NCI-H1105 (cell line): ENCODE measurements at regions not wholly inside any gene's neighbourhood (a gene's known extent, or its start where the extent isn't known, plus 50 kb on each side); places are given as distances from the start of the nearest gene placed in this dataset.

Experiments used
- DNase-seq: peaks from one replicate; lab custom pipeline; 2025; lab: John Stamatoyannopoulos, UW

GRCh38 chr17:65365169-65365568 is 196.3 kb downstream of the AXIN2 start:
- DNase-seq, result no peak

GRCh38 chr17:65364438-65364837 is 197.0 kb downstream of the AXIN2 start:
- no peak for DNase-seq

DNA sequence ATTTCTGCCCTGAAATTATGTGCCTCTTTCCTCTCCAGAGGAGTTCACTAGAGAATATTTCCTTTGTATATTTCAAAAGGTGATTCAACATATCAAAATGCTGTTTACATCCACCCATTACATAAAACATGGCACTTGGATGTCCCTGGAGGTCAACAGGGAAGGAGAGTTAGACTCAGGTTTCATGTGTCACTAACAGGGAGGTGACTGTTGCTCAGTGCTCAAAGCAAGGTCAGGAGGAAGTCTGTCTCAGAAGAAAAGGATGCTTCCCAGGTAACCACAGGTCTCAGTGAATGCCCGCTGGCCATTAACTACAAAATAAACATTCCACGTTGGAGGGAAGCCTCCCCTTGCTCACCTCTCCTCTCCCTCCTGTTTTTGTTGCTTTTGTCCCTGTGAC is 198.6 kb downstream of the AXIN2 start:
- DNase-seq, result no peak

GRCh38 chr17:65360961-65361552 is 200.4 kb downstream of the AXIN2 start:
- no peak for DNase-seq

DNA sequence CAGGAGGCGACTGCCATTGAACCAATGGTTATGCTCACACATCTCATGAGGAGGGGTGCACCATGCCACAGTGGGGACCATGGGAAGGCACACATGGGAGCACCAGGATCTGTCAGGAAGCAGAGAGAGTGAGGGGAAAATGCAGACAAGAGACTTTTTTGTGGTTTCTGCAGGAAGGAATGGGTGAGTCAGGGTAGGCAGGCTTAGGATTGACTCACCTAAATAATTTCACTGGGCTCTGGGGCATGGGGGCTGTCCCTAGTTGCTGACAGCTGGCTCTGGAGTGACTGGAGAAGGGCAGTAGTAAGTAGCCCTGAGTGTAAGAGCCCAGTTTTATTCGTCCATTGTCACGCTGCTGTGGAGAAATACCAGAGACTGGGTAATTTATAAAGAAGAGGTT is 202.4 kb downstream of the AXIN2 start:
- no peak for DNase-seq

DNA sequence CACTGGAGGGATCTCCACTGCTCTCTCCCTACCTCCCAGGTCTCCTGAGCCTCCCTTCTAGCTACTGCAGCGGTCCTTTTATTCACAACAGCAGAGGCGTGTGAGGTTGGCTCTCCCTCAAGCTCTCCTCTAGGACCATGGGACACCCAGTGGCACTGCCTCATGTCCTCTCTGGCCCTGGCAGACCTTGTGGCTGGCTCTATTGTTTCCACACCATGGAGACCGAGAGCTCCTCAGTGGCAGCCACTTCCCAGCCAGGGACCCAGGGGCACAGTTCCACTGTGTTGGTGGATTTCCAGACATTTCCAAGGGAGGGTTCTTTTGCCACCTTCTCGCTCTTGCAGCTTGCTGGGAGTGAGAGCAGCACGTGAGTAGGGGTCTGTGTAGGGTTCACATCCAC is 204.9 kb downstream of the AXIN2 start:
- no peak for DNase-seq

DNA sequence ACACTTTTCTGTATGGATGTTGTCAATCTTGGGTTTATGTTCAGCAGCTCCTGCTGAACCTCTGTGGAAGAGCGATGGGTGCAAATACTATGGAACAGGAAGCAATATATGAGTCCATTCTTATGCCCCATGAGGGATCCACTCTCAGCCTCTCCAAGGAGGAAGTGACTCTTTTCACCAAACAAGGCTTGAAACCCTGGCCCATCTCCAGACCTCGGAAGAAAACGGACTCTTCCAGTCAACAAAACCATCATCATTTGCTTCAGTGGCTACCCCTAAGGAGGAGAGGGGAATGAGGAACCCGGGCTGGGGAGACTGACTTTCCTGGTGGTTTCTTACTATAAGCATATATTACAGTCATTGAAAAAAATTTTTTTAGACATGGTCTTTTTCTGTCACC is 206.2 kb downstream of the AXIN2 start:
- DNase-seq, result no peak

DNA sequence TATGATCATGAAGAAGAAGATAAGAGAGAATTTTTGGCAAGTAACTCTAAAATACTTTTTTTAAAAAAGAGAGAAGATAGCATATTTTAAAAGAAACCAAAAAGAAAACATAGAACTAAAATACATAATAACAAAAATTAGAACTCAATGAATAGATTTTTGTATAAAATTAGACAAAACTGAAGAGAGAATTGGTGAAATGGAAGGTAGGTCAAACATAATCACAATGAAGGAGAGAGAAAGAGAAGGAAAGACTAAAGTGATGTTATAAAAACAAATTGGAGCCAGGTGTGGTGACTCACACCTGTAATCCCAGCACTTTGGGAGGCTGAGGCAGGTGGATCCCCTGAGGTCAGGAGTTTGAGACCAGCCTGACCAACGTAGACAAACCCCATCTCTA is 211.5 kb downstream of the AXIN2 start:
- no peak for DNase-seq

GRCh38 chr17:65346166-65346565 is 209.0 kb downstream of the RGS9 start:
- DNase-seq, result no peak

- no peak for DNase-seq
Observed at GRCh38 chr17:65345261-65346005, 208.3 kb downstream of the RGS9 start.

GRCh38 chr17:65340401-65340800 is 203.2 kb downstream of the RGS9 start:
- DNase-seq, result no peak

- DNase-seq, result no peak
Observed at GRCh38 chr17:65334406-65334805, 197.2 kb downstream of the RGS9 start.

GRCh38 chr17:65332779-65333178 is 195.6 kb downstream of the RGS9 start:
- DNase-seq, result no peak

DNA sequence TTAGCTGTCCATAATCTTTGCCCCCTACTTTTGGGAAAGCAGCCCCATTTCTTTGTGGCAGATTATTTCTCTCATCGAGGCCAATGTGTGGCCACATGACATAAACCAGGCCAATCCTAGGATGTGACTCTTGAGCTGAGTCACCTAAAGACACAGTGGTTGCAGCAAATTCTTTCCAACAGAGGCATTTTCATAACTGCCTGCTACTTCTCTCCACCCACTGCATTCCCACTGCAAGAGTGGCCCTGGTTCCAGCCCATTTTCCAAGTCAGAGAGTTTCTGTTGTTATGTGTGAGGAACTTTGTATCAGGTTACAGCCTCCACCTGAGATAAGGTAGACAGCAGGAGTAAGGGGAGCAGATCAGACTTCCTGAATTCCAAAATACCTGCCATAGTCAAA is 195.2 kb downstream of the RGS9 start:
- DNase-seq, result no peak

DNA sequence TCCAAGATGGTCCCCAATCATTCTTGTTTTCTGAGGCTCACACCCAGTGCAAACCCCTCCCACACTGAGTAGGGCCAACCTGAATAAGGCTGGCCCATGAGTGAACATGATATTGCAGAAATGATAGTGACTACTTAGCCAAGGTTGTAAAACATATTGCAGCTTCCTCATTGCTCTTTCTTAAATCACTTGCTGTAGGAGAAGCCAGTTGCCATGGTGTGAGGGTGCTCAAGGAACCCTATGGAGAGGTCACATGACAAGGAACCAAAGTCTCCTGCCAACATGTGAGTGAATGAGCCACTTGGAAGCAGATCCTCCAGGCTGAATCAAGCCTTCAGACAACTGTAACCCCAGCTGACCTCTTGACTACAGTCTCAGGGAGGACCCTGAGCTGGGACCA is 191.4 kb downstream of the RGS9 start:
- no peak for DNase-seq

DNA sequence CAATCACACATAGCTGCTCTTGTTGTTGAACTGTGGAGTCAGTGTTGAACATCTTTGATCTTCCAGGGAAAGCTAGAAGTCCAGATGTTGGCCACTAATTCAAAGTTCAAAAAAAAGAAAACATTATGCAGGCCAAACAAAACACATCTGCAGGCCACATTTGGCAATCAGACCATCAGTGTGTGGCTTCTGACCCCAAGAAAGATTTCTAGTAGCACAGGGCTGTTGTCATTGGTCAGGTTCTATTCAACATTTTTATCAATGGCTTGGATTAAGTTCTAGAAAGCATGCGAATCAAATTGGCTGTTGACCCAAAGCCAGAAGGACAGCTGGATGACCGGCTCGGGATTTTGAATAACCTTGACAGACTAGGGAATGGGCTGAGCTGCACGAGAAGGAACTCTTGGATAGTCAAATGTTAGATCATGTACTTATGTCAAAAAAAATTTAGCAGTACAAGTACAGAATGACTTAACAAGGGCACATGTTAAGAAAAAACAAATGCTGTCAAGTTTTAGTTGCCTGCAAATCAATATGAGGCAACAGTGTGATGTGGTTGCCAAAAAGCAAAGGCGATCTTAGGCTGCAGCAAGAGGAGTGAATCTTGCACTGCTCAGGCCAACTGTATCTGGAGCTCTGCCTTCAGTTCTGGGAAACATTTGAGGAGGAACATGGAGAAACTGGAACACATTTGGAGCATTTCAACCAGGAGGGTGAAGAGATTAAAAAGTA is 187.6 kb downstream of the RGS9 start:
- DNase-seq, result no peak

DNA sequence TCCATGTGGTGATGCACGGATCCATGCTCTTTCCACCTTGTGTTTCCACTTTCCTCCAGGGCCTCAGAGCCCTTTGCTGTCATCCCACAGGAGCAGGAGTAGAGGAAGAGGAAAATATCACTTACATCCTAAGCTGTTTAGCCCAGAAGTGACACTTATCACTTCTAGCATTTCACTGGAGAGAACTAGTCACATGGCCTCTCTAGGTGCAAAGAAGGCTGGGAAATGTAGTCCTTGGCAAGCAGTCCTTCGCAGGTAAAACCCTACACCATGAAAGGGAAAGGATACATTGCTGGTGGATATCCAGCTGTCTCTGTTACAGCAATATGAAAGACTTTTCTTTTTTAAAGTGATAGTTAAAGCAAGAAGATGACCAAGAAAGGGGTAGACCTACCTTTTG is 185.9 kb downstream of the RGS9 start:
- no peak for DNase-seq

DNA sequence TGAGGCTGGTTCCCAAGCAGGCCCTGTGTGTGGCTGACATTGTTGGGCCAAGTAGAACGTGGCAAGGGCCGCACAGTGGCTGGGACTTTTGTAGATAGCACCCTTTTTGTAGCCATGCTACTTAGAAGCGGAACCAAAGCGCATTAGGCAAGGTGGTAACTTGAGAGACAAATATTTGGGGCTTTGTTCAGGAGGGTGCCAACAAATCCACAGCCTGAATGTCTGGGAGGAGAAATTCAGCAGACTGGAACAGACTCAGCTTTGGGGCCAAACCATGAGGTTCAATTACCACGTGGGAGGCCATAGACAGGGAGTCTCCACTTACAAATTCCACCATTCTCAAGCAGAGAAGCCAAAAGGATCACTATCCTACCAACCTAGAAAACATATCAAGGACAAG is 183.7 kb downstream of the RGS9 start:
- DNase-seq, result no peak

GRCh38 chr17:65314212-65314611 is 177.0 kb downstream of the RGS9 start:
- no peak for DNase-seq

DNA sequence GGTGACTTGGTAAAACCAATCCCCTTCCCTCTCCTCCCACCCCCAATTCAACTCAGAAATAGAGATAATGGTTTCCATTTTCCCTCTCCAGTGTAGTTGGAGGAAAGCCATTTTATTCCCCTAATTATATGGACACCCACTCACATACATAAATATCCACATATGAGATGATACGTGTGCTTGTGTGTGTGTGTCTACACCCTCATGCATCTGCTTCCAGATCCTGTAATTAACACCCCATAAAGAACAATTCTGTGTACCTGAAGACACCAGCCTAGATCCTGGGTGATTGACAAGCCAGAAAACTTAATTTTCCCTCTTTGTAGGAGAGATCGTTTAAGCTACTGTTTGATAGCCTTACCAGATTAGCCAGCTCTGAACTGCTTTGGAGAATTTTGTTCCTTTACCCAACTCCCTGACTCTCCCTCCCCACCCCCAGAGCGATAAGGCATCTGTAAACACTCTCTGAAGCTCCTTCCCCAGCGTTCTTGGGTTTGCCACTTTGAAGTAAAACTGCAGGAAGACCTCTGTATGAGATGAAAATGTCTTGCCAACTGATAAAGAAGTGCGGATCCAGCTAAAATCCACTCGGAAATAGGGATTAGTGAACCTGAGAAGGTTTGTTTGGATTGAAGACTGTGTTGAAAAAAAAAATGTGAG is 175.7 kb downstream of the RGS9 start:
- DNase-seq, result no peak

DNA sequence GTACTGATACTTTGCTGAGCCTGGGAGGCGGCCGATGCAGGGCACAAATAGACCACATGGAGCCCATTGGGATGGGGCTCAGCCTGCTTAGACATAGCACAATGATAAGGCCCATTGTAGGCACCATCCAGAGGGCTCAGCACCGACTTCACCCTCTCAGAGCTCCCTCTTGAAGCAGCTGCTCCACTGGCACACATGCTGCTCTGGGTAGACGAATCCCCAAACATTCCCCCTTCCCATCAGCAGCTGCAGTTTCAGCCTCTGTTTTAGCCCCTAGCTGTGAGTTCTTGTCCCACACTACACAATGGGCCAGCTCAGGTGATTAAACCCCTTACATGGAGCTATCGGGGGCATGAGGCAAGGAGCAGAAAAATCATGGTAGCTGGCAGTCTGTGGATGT is 174.1 kb downstream of the RGS9 start:
- no peak for DNase-seq

DNA sequence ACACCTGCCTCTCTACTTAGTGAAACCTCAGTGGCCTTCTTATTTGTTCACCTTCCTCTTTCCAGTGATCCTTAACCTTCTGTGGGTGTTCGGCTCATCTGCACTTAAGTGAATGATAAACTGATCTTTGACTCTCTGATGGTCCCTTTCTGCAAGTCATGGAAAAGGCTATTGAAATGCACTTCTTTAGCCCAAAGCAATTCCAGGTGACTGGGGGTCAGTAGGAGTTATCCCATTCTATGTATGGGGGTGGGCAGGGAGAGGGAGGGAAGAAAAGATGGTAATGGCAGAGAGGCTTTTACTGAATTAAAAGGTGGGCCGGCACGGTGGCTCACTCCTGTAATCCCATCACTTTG is 170.8 kb downstream of the RGS9 start:
- no peak for DNase-seq
